HG03342 (cell line): ENCODE measurements at regions not wholly inside any gene's neighbourhood (a gene's known extent, or its start where the extent isn't known, plus 50 kb on each side); places are given as distances from the start of the nearest gene placed in this dataset.

Experiments
- ATAC-seq: cut with Tn5 transposase; IDR thresholded peaks from one replicate; pipeline ENCODE4 v1.9.1; 2021; ENCODE audit warnings: mild to moderate bottlenecking, moderate library complexity; ENCODE audit not compliant: unreplicated experiment

GRCh38 chr18:41758534-41758933 lies 196.5 kb upstream of the PIK3C3 start:
- ATAC-seq, result no peak

DNA sequence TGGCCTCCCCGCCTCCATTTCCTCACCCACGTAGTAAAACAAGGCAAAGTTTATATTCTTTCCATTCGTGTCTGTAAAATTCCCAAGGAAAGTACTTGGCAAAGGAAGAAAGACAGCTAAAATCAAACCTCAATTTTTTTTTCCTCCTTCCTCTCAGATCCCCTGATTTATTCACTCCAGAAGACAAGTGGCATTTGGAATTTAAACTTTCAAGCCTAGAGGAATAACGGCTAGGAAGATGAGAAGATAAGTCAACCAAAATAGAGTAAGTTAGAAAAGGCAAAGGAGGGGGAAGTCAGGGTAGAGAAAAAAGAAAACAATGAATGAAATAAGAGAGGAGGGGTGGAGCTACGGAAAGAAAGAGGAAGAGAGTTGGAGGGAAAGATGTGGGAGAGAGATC lies 198.9 kb upstream of the PIK3C3 start:
- ATAC-seq, result no peak

- ATAC-seq, result no peak
Measured at GRCh38 chr18:41754332-41754731, 200.7 kb upstream of the PIK3C3 start.

- no peak for ATAC-seq
Measured at GRCh38 chr18:41753826-41754225, 201.2 kb upstream of the PIK3C3 start.

DNA sequence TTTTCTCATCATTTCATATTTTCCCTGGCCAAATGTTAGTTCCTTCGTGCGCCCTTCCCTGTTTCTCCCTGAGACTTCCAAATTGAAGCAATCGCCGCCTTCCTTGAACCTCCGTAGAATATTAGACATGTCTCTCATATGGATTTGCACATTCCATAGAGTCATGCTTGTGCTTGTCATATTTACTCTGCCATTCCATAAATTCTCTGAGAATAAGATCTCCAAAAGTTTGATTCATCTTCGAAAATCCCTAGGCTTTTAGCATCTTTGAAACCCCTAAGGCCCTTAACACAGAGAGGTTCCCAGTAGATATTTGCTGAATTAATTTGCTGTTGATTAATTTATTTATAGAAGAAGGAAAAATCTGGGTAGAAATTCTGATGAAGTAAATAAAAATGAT lies 202.2 kb upstream of the PIK3C3 start:
- ATAC-seq, result no peak

DNA sequence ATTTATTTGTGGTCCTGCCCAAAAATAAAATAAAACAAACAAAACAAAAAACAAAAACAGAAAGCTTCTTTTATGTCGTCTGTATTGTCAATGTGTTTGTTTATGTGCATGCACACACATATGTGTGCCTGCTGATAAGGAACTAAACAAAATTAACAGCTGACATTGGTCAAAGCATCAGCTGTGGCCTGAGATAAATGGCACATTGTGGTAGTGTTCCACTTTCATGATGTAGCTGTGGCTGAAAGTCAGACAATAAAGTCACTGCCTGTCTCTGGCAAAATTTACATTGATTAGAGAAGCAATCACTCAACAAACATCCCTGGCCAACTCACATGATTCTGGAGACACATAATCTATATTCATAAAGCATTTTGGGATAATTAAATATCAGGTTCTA lies 203.4 kb upstream of the PIK3C3 start:
- ATAC-seq, result no peak

DNA sequence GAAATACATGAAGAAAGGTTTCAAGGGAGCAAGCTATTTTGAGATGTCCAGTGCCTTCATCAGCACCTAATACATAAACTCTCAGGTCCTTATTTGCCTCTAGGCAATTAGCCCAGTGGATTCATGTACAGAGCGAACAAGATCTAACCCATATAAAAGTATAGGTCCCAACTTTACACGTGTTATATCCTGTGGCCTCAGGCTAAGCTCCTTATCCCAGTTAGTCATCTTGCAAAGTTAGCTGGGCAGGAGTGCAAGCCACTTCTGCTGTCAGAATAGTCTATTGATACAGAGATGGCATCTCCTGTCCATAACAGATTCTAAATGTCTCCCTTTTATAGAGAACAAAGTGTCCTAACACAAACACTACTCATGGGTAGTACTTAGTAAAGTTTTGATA lies 203.9 kb upstream of the PIK3C3 start:
- no peak for ATAC-seq

- no peak for ATAC-seq
Measured at GRCh38 chr18:41747723-41748242, 207.3 kb upstream of the PIK3C3 start.

DNA sequence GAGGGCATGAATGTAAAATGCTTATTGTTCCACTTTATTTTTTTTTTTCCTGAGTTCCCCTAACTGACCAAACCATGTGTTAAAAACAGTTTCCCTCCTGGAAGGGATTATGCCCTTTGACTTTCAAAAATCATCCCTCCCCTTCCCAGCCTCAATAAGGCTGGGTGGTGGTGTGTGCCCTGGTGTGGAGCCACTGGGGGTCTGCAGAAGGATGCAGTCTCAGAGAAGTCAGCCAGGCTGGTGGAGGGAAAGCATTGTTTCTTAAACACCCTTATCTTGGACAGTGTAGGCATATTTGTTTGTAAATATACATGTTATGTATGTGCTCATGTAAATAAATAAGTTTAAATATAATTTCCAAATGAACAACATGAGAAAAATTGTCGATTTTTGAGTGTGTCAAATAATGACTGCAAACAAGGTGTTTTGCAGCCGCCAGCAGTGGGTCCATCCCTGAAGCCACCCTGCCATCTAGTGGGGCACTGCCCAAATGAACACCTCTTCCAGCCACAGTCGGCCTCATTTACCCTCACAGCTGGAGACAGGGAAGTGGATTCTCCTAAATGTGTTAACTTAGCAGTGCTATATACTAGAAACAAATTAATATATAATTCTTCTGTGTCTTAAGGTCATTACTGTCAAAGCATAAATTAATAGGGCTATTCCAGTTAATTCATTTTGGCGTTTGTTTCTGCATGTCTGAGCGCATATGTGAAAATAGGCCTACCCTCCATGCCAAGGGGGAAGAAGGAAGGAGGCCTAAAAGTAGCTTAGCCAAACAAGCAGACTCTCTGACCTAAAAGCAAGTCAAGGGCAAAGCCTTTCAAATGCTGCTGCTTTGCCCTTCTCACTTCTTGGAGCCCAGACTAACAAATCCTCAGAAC lies 209.6 kb upstream of the PIK3C3 start:
- ATAC-seq, result peak; percentile 49

- ATAC-seq, result no peak
Measured at GRCh38 chr18:41744421-41745030, 210.5 kb upstream of the PIK3C3 start.

- no peak for ATAC-seq
Measured at GRCh38 chr18:41737218-41737617, 217.8 kb upstream of the PIK3C3 start.

DNA sequence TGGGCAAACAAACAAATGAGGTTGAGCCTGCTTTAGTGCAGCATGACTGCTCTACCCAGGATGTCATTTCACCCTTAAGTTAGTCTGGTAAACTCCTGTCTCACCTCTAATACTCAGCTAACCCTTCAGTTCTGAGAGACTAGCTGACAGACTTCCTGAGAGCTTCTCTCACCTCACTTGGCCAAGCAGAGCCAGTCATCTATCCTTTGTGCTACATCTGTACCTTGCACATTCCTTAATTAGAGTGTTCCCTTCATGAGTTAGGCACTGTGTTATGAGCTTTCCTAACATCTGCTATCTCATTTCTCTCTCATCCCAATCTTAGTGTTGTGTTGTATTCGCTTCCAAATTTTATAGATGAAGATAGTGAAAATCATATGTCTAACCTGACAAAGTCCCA lies 220.1 kb upstream of the PIK3C3 start:
- ATAC-seq, result no peak

DNA sequence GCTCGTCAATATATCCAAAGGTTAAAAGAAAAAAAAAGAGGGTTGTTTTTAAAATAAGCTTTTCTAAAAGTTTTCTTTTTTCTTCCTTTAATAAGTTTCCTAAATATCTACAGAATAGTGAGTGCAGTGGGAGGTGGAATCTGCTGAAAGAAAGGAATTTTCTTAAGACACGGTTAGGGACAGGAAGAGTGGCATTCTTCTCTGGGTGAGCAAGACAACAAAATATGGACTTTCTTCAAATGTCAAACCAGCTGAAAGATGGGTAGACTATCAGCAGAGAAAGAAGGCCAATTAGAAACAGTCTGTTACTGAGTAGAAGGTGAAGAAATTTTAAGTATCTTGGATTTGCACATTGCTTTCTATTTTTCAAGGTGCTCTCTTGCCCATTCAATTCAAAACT lies 222.7 kb upstream of the PIK3C3 start:
- no peak for ATAC-seq

- ATAC-seq, result no peak
Measured at GRCh38 chr18:41731884-41732283, 223.2 kb upstream of the PIK3C3 start.

DNA sequence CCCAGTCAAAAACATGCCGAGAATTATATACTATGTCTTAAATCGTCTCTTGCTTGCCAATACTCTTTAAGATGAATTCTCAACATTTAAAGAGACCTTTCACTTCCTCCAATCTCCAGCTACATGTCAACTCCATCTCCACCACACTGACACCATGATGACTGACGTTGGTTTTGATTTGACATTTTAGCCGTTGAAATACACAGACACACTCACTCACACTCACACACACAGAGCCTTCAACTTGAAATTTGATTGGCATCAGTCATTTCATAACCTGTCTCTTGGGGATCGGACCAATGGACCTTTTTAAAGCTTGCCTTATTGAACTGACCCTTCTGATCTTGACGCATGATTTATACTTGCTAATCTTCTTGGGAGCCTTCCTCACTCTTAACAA lies 230.8 kb upstream of the PIK3C3 start:
- ATAC-seq, result no peak

DNA sequence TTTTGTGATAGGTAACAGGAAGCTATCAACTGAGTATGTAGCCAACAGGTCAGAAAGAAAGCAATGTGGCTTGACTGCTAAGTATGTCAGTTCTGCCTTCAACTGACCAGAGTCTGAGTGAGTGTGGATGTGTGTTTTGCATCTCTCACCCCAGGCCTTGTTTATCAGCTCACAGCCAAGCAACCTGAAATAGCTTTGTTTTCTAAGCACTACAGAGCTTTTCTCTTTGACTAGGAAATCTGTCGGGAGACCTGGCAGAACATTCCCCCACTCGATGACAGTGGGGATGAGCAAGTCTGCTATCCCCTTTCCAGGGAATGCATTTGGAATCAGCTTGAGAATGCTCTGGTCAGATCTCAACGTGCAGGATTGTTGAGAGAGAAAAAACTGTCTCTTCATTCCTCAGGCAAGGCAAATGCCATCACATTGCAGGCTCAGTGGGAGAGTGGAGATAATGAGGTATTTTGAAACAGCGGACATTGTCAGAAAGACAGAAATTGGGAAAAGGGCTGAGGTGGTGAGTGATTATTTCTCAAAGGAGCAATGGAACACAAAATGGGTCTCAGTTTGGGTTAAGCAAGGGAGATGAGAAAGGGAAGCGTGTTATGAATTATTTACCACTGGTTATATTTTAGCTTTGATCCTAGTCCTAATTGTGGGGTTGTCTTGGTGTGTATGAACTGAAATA lies 233.8 kb upstream of the PIK3C3 start:
- ATAC-seq, result no peak

DNA sequence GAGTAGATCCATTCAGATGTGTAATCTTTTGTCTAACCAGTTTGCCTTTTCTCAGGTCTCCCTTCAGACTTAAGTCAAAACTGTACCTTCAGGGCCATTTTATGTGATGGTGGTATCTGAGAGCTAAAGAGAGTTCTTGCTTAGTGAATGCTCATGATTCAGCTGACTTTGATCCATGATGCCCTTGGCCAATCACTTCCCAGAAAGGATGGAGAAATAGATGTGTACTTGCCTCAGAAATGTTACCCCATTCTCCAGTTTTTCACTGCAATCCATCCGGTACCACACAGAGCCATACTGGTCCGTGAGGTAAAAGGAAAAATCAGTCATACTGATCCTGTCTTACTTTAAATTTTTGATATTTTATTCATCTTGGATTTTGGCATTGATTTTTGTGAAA lies 234.8 kb upstream of the PIK3C3 start:
- no peak for ATAC-seq

GRCh38 chr18:41719808-41720207 lies 235.2 kb upstream of the PIK3C3 start:
- no peak for ATAC-seq

DNA sequence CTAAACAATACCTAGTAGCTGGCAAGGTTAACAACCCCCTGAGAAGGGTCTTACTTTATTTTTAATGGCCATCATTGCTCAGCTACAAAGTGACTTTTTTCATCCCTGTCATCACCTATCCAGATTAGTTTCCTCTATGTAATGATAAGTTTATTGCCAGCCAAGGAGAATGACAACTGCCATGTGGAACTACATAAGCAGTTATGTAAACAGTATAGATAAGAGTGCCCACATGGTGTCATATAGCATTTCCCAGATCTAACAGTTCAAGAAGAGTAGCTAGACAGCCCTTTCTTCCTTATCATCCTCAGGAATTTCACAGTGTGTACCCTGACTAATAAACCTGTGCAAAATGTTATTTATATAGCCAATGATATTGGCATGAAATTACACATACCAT lies 240.2 kb upstream of the PIK3C3 start:
- ATAC-seq, result no peak

DNA sequence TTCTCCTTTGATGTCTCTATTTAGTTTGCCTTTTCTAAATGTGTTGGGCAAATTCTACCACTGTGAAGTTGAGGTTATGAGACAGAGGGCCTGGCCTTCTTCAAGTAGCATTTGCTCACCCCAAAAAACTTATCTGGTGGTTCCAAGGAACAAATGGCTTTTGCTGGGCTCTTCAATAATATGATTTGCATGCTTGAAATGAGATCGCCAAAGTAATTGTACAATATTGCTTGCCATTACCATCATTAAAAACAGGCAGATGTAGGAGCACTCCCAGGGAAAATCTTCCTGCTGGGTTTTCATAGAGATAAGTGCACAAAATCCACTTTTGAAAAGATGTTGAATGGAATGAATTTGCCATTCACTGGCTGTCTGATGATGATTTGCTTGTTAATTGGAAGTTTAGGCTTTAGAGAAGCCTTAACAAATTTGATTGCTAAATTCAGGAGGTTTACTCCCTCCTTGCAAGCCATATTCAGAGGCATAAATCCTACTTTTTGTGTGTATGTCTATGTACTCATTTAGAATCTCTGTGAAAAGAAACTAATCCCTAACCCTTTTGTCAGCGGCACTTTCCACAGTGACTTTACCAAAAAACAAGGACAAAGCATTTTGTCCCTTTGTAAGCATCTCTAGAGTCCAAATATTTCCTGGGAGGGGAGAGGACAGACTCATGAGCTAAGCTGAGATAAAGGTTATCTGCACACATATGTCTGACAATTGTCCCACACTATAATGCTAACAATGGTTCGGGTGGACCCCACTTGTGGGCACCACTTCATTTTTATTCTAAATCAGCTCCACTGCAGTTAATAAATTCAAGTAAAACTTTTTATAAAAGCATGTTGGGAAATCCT lies 240.8 kb upstream of the PIK3C3 start:
- ATAC-seq, result no peak

DNA sequence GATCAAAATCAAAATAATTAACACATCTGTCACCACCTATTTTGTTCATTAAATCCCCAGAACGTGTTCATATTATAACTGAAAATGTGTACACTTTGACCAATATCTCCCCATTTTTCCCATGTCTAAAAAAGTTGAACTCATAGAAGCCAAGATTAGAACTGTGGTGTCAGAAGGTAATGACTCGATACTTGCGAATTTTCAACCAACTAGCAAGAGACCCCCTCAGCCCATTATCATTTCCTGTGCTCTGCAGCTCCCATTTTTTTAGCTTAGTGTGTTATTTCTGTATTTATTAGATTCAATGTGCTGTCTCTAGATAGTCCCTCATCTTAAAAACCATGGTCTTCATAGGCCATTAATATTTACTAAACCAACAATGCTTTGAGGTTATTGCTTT lies 248.7 kb upstream of the PIK3C3 start:
- no peak for ATAC-seq
